ENCODE measurements at regions not wholly inside any gene's neighbourhood (a gene's known extent, or its start where the extent isn't known, plus 50 kb on each side); places are given as distances from the start of the nearest gene placed in this dataset.
"Not testable (repeated sequence)": the region's sequence is repeated elsewhere in the genome, so short reads cannot be mapped to it uniquely, and the experiment has no call there.

- Histone ChIP-seq H3K4me3 (ENCODE audit: low read depth, low read length) (no peak overlapping the region), H3K36me3 (ENCODE audit: insufficient read depth, low read length) (no peaks in the 10 kb centered on the region), H3K27me3 (ENCODE audit: insufficient read depth, low read length) (no peaks in the 10 kb centered on the region), H3K4me1 (ENCODE audit: control insufficient read depth, insufficient read depth, low read length, unreplicated experiment) (no peaks in the 10 kb centered on the region), H3K27ac (ENCODE audit: low read depth, low read length) (no peak overlapping the region), H3K79me2 (ENCODE audit: control insufficient read depth, insufficient read depth, low read length, unreplicated experiment) (no peaks in the 10 kb centered on the region), H2AFZ (ENCODE audit: low read length, unreplicated experiment) (no peak overlapping the region)
Measured at GRCh38 chr18:22056950-22057349, 112.4 kb upstream of the GATA6 start.

GRCh38 chr18:22057908-22058527 is 111.4 kb upstream of the GATA6 start:
- Histone ChIP-seq H3K36me3 (ENCODE audit: insufficient read depth, low read length) (no peaks in the 10 kb centered on the region), H3K4me1 (ENCODE audit: control insufficient read depth, insufficient read depth, low read length, unreplicated experiment) (no peaks in the 10 kb centered on the region), H3K27ac (ENCODE audit: low read depth, low read length) (no peak overlapping the region), H3K27me3 (ENCODE audit: insufficient read depth, low read length) (no peaks in the 10 kb centered on the region), H3K79me2 (ENCODE audit: control insufficient read depth, insufficient read depth, low read length, unreplicated experiment) (no peaks in the 10 kb centered on the region), H2AFZ (ENCODE audit: low read length, unreplicated experiment) (no peak overlapping the region), H3K4me3 (ENCODE audit: low read depth, low read length) (no peak overlapping the region)

GRCh38 chr18:22060361-22060760 is 109.0 kb upstream of the GATA6 start:
- no peaks in the 10 kb centered on the region for H3K79me2 ChIP-seq (ENCODE audit: control insufficient read depth, insufficient read depth, low read length, unreplicated experiment)
- no peaks in the 10 kb centered on the region for H3K27me3 ChIP-seq (ENCODE audit: insufficient read depth, low read length)
- no peak overlapping the region for H3K27ac ChIP-seq (ENCODE audit: low read depth, low read length)
- H3K36me3 ChIP-seq (ENCODE audit: insufficient read depth, low read length), result no peaks in the 10 kb centered on the region
- H3K4me3 ChIP-seq (ENCODE audit: low read depth, low read length), result no peak overlapping the region
- H2AFZ ChIP-seq (ENCODE audit: low read length, unreplicated experiment), result no peak overlapping the region
- no peaks in the 10 kb centered on the region for H3K4me1 ChIP-seq (ENCODE audit: control insufficient read depth, insufficient read depth, low read length, unreplicated experiment)

GRCh38 chr18:22063102-22063501 is 106.3 kb upstream of the GATA6 start:
- Histone ChIP-seq H3K36me3 (ENCODE audit: insufficient read depth, low read length) (no peaks in the 10 kb centered on the region), H2AFZ (ENCODE audit: low read length, unreplicated experiment) (no peak overlapping the region), H3K27ac (ENCODE audit: low read depth, low read length) (no peak overlapping the region), H3K27me3 (ENCODE audit: insufficient read depth, low read length) (peaks cover 8% of the 10 kb centered on the region), H3K4me1 (ENCODE audit: control insufficient read depth, insufficient read depth, low read length, unreplicated experiment) (no peaks in the 10 kb centered on the region), H3K4me3 (ENCODE audit: low read depth, low read length) (no peak overlapping the region), H3K79me2 (ENCODE audit: control insufficient read depth, insufficient read depth, low read length, unreplicated experiment) (no peaks in the 10 kb centered on the region)

- H3K79me2 ChIP-seq (ENCODE audit: control insufficient read depth, insufficient read depth, low read length, unreplicated experiment), result no peaks in the 10 kb centered on the region
- peaks cover 13% of the 10 kb centered on the region for H3K27me3 ChIP-seq (ENCODE audit: insufficient read depth, low read length)
- H3K4me1 ChIP-seq (ENCODE audit: control insufficient read depth, insufficient read depth, low read length, unreplicated experiment), result no peaks in the 10 kb centered on the region
- no peak overlapping the region for H3K27ac ChIP-seq (ENCODE audit: low read depth, low read length)
- H3K4me3 ChIP-seq (ENCODE audit: low read depth, low read length), result no peak overlapping the region
- H3K36me3 ChIP-seq (ENCODE audit: insufficient read depth, low read length), result no peaks in the 10 kb centered on the region
- no peak overlapping the region for H2AFZ ChIP-seq (ENCODE audit: low read length, unreplicated experiment)
Measured at GRCh38 chr18:22063672-22064071, 105.7 kb upstream of the GATA6 start.

- Histone ChIP-seq H3K36me3 (ENCODE audit: insufficient read depth, low read length) (no peaks in the 10 kb centered on the region), H2AFZ (ENCODE audit: low read length, unreplicated experiment) (no peak overlapping the region), H3K4me1 (ENCODE audit: control insufficient read depth, insufficient read depth, low read length, unreplicated experiment) (no peaks in the 10 kb centered on the region), H3K4me3 (ENCODE audit: low read depth, low read length) (no peak overlapping the region), H3K27ac (ENCODE audit: low read depth, low read length) (no peak overlapping the region), H3K27me3 (ENCODE audit: insufficient read depth, low read length) (peaks cover 17% of the 10 kb centered on the region), H3K79me2 (ENCODE audit: control insufficient read depth, insufficient read depth, low read length, unreplicated experiment) (no peaks in the 10 kb centered on the region)
Measured at GRCh38 chr18:22064581-22064980, 104.8 kb upstream of the GATA6 start.

- Histone ChIP-seq H3K27me3 (ENCODE audit: insufficient read depth, low read length) (peaks cover 17% of the 10 kb centered on the region), H3K4me1 (ENCODE audit: control insufficient read depth, insufficient read depth, low read length, unreplicated experiment) (no peaks in the 10 kb centered on the region), H3K79me2 (ENCODE audit: control insufficient read depth, insufficient read depth, low read length, unreplicated experiment) (no peaks in the 10 kb centered on the region), H3K27ac (ENCODE audit: low read depth, low read length) (no peak overlapping the region), H3K36me3 (ENCODE audit: insufficient read depth, low read length) (no peaks in the 10 kb centered on the region), H2AFZ (ENCODE audit: low read length, unreplicated experiment) (no peak overlapping the region), H3K4me3 (ENCODE audit: low read depth, low read length) (no peak overlapping the region)
Measured at GRCh38 chr18:22065311-22065710, 104.1 kb upstream of the GATA6 start.

- no peak overlapping the region for H3K27ac ChIP-seq (ENCODE audit: low read depth, low read length)
- peaks cover 17% of the 10 kb centered on the region for H3K27me3 ChIP-seq (ENCODE audit: insufficient read depth, low read length)
Measured at GRCh38 chr18:22066083-22066485, 103.3 kb upstream of the GATA6 start.

GRCh38 chr18:22067109-22067508 is 102.3 kb upstream of the GATA6 start:
- H3K4me1 ChIP-seq (ENCODE audit: control insufficient read depth, insufficient read depth, low read length, unreplicated experiment), result no peaks in the 10 kb centered on the region
- H2AFZ ChIP-seq (ENCODE audit: low read length, unreplicated experiment), result no peak overlapping the region
- H3K79me2 ChIP-seq (ENCODE audit: control insufficient read depth, insufficient read depth, low read length, unreplicated experiment), result no peaks in the 10 kb centered on the region
- H3K36me3 ChIP-seq (ENCODE audit: insufficient read depth, low read length), result no peaks in the 10 kb centered on the region
- H3K27me3 ChIP-seq (ENCODE audit: insufficient read depth, low read length), result peaks cover 17% of the 10 kb centered on the region
- no peak overlapping the region for H3K27ac ChIP-seq (ENCODE audit: low read depth, low read length)
- no peak overlapping the region for H3K4me3 ChIP-seq (ENCODE audit: low read depth, low read length)

More at GRCh38 chr18:22066083-22066485, 103.3 kb upstream of the GATA6 start:
- Histone ChIP-seq H3K4me3 (ENCODE audit: low read depth, low read length) (no peak overlapping the region), H3K4me1 (ENCODE audit: control insufficient read depth, insufficient read depth, low read length, unreplicated experiment) (no peaks in the 10 kb centered on the region), H3K79me2 (ENCODE audit: control insufficient read depth, insufficient read depth, low read length, unreplicated experiment) (no peaks in the 10 kb centered on the region), H2AFZ (ENCODE audit: low read length, unreplicated experiment) (no peak overlapping the region), H3K36me3 (ENCODE audit: insufficient read depth, low read length) (no peaks in the 10 kb centered on the region)

- no peak overlapping the region for H3K4me3 ChIP-seq (ENCODE audit: low read depth, low read length)
- no peaks in the 10 kb centered on the region for H3K36me3 ChIP-seq (ENCODE audit: insufficient read depth, low read length)
- H3K27me3 ChIP-seq (ENCODE audit: insufficient read depth, low read length), result peaks cover 17% of the 10 kb centered on the region
- H2AFZ ChIP-seq (ENCODE audit: low read length, unreplicated experiment), result no peak overlapping the region
- H3K27ac ChIP-seq (ENCODE audit: low read depth, low read length), result no peak overlapping the region
- no peaks in the 10 kb centered on the region for H3K79me2 ChIP-seq (ENCODE audit: control insufficient read depth, insufficient read depth, low read length, unreplicated experiment)
- H3K4me1 ChIP-seq (ENCODE audit: control insufficient read depth, insufficient read depth, low read length, unreplicated experiment), result no peaks in the 10 kb centered on the region
Measured at GRCh38 chr18:22067682-22068081, 101.7 kb upstream of the GATA6 start.

- not testable (repeated sequence) for H2AFZ ChIP-seq (ENCODE audit: low read length, unreplicated experiment); H3K4me3 ChIP-seq (ENCODE audit: low read depth, low read length); H3K79me2 ChIP-seq (ENCODE audit: control insufficient read depth, insufficient read depth, low read length, unreplicated experiment); H3K36me3 ChIP-seq (ENCODE audit: insufficient read depth, low read length); H3K4me1 ChIP-seq (ENCODE audit: control insufficient read depth, insufficient read depth, low read length, unreplicated experiment); H3K27ac ChIP-seq (ENCODE audit: low read depth, low read length)
- H3K27me3 ChIP-seq (ENCODE audit: insufficient read depth, low read length), result peaks cover 18% of the 10 kb centered on the region
Measured at GRCh38 chr18:22068784-22069183, 100.6 kb upstream of the GATA6 start.

Measured in ACC112 (cell line).